HEK293 (cell line): ENCODE measurements at regions not wholly inside any gene's neighbourhood (a gene's known extent, or its start where the extent isn't known, plus 50 kb on each side); places are given as distances from the start of the nearest gene placed in this dataset.

ENCODE experiments used
- CTCF ChIP-seq: fragments of 450-650 bp; formaldehyde crosslinking; IDR thresholded peaks from 2 replicates; pipeline ENCODE4 v1.5.1; 2016; ENCODE audit warnings: missing biosample characterization, missing genetic modification characterization
- OSR2 ChIP-seq: fragments of 450-650 bp; formaldehyde crosslinking; IDR thresholded peaks from 2 replicates; pipeline ENCODE4 v1.5.1; 2016; ENCODE audit warnings: missing biosample characterization, missing genetic modification characterization
- ZNF24 ChIP-seq: fragments of 450-650 bp; formaldehyde crosslinking; IDR thresholded peaks from 2 replicates; pipeline ENCODE4 v1.5.1; 2016; ENCODE audit warnings: missing biosample characterization, missing genetic modification characterization
- ZNF354C ChIP-seq: fragments of 450-650 bp; formaldehyde crosslinking; IDR thresholded peaks from 2 replicates; pipeline ENCODE4 v1.5.1; 2016; ENCODE audit warnings: missing biosample characterization, missing genetic modification characterization, low read depth, borderline replicate concordance

- TF ChIP-seq OSR2 (tag by site-specific recombination) = no peak
- no peak for TF ChIP-seq CTCF (tag by site-specific recombination)
- TF ChIP-seq ZNF24 = no peak
- no peak for TF ChIP-seq ZNF354C (tag by site-specific recombination)
Measured at GRCh38 chr5:171642894-171643293, 142.7 kb upstream of the SMIM23 start.
